Mesenchymal stem cell (in vitro differentiated cells and primary cell): ENCODE measurements at regions not wholly inside any gene's neighbourhood (a gene's known extent, or its start where the extent isn't known, plus 50 kb on each side); places are given as distances from the start of the nearest gene placed in this dataset.

ENCODE experiments used
- DNase-seq: peaks from one replicate; pipeline ENCODE4 v3.0.0-alpha.2; 2013
- H2AFZ ChIP-seq: one replicate; pipeline ENCODE4 v1.6.1; 2013; ENCODE audit warnings: low read depth, mild to moderate bottlenecking, control low read depth, inconsistent platforms, low read length, moderate library complexity
- H2AK5ac ChIP-seq: 2 replicates; pipeline ENCODE4 v1.6.1; 2013; ENCODE audit warnings: low read length, moderate library complexity, mild to moderate bottlenecking, inconsistent platforms; ENCODE audit not compliant: severe bottlenecking
- H2BK120ac ChIP-seq: one replicate; pipeline ENCODE4 v1.6.1; 2013; ENCODE audit warnings: low read depth, mild to moderate bottlenecking, inconsistent platforms, low read length, moderate library complexity
- H2BK12ac ChIP-seq, 2 experiments: one replicate each; pipeline ENCODE4 v1.6.1; 2013; ENCODE audit warnings: inconsistent platforms in 2 of 2, low read length in 2 of 2, mild to moderate bottlenecking in 2 of 2, moderate library complexity in 2 of 2, control low read depth in 1 of 2
- H2BK15ac ChIP-seq: one replicate; pipeline ENCODE4 v1.6.1; 2013; ENCODE audit warnings: mild to moderate bottlenecking, low read depth, inconsistent platforms; ENCODE audit not compliant: poor library complexity, severe bottlenecking
- H2BK5ac ChIP-seq: 2 replicates; pipeline ENCODE4 v1.6.1; 2013; ENCODE audit warnings: low read depth, mild to moderate bottlenecking, low read length, control low read depth, inconsistent platforms; ENCODE audit not compliant: poor library complexity, severe bottlenecking
- H3K14ac ChIP-seq, 2 experiments: one replicate each; pipeline ENCODE4 v1.6.1; 2013; ENCODE audit warnings: inconsistent platforms in 2 of 2, low read length in 2 of 2, control low read depth in 1 of 2, mild to moderate bottlenecking in 1 of 2, moderate library complexity in 1 of 2
- H3K18ac ChIP-seq, 2 experiments: one replicate each; pipeline ENCODE4 v1.6.1; 2013; ENCODE audit warnings: inconsistent platforms in 2 of 2, low read length in 2 of 2, control low read depth in 1 of 2, low read depth in 1 of 2, mild to moderate bottlenecking in 1 of 2
- H3K23ac ChIP-seq, 2 experiments: one replicate each; pipeline ENCODE4 v1.6.1; 2013; ENCODE audit warnings: inconsistent platforms in 2 of 2, low read length in 2 of 2, mild to moderate bottlenecking in 2 of 2, moderate library complexity in 2 of 2, control low read depth in 1 of 2
- H3K27ac ChIP-seq: 2 replicates; pipeline ENCODE4 v1.5.1; 2013; ENCODE audit warnings: mild to moderate bottlenecking, moderate library complexity, low read length, control low read depth, inconsistent platforms; ENCODE audit not compliant: poor library complexity, severe bottlenecking
- H3K27me3 ChIP-seq, 2 experiments: 2 replicates each; pipeline versions ENCODE4 v1.6.1 to v1.7.0; 2013; ENCODE audit warnings: low read length in 2 of 2, mild to moderate bottlenecking in 2 of 2, moderate library complexity in 2 of 2, control low read depth in 1 of 2, inconsistent platforms in 1 of 2; ENCODE audit not compliant: control insufficient read depth in 1 of 2, insufficient read depth in 1 of 2
- H3K36me3 ChIP-seq, 2 experiments: 2 replicates each; pipeline versions ENCODE4 v1.6.1 to v1.7.0; 2013; ENCODE audit warnings: low read length in 2 of 2, control low read depth in 1 of 2, inconsistent platforms in 1 of 2, low read depth in 1 of 2, mild to moderate bottlenecking in 1 of 2; ENCODE audit not compliant: insufficient read depth in 2 of 2, control insufficient read depth in 1 of 2
- H3K4ac ChIP-seq, 2 experiments: one replicate each; pipeline ENCODE4 v1.6.1; 2013; ENCODE audit warnings: inconsistent platforms in 2 of 2, low read length in 2 of 2, mild to moderate bottlenecking in 2 of 2, moderate library complexity in 2 of 2, control low read depth in 1 of 2, low read depth in 1 of 2
- H3K4me1 ChIP-seq: 2 replicates; pipeline ENCODE4 v1.6.1; 2013; ENCODE audit warnings: low read depth, low read length, control low read depth; ENCODE audit not compliant: control insufficient read depth, insufficient read depth
- H3K4me2 ChIP-seq: 2 replicates; pipeline ENCODE4 v1.6.1; 2013; ENCODE audit warnings: low read length, mild to moderate bottlenecking, inconsistent platforms; ENCODE audit not compliant: poor library complexity, severe bottlenecking
- H3K4me3 ChIP-seq, 2 experiments: 2 replicates each; pipeline versions ENCODE4 v1.5.1 to v1.7.0; 2013; ENCODE audit warnings: low read length in 2 of 2, mild to moderate bottlenecking in 2 of 2, control low read depth in 1 of 2, low read depth in 1 of 2; ENCODE audit not compliant: insufficient read depth in 1 of 2
- H3K79me1 ChIP-seq: replicated peaks from 2 replicates; pipeline ENCODE4 v1.6.1; 2013; ENCODE audit warnings: mild to moderate bottlenecking, control low read depth, low read length, inconsistent platforms; ENCODE audit not compliant: poor library complexity, severe bottlenecking
- H3K9ac ChIP-seq: 2 replicates; pipeline ENCODE4 v1.7.0; 2013; ENCODE audit warnings: mild to moderate bottlenecking, low read length, moderate library complexity
- H3K9me3 ChIP-seq: 2 replicates; pipeline ENCODE4 v1.7.0; 2013; ENCODE audit warnings: mild to moderate bottlenecking, low read length; ENCODE audit not compliant: control insufficient read depth
- H4K8ac ChIP-seq: one replicate; pipeline ENCODE4 v1.6.1; 2013; ENCODE audit warnings: inconsistent platforms, mild to moderate bottlenecking, low read length, moderate library complexity
- H4K91ac ChIP-seq: one replicate; pipeline ENCODE4 v1.6.1; 2013; ENCODE audit warnings: mild to moderate bottlenecking, low read length, inconsistent platforms
- WGBS: methylation state at CpG from one replicate; pipeline ENCODE4 v1.1.7; 2013; ENCODE audit warnings: mixed read lengths; 5-methylcytosine and 5-hydroxymethylcytosine counted together

GRCh38 chr13:97076898-97077297 lies 82.6 kb upstream of the OXGR1 start:
- Histone ChIP-seq H2BK120ac (no peak overlapping the region), H3K14ac (no peak overlapping the region), H2AK5ac (no peak overlapping the region), H3K4ac (no peak overlapping the region), H3K23ac (no peak overlapping the region), H3K27me3 (no peaks in the 10 kb centered on the region), H4K8ac (no peak overlapping the region), H2BK12ac (no peak overlapping the region), H2BK15ac (no peak overlapping the region), H3K4me1 (no peaks in the 10 kb centered on the region), H2BK5ac (no peak overlapping the region), H3K9ac (peak overlapping the region; percentile 57), H3K79me1 (no peaks in the 10 kb centered on the region), H3K9me3 (peaks cover 30% of the 10 kb centered on the region), H3K18ac (no peak overlapping the region), H4K91ac (no peak overlapping the region), H3K4me2 (no peak overlapping the region), H3K36me3 (no peaks in the 10 kb centered on the region), H2AFZ (no peak overlapping the region), H3K27ac (no peak overlapping the region), H3K4me3 (no peak overlapping the region)
- DNase-seq: peak; percentile 7
- WGBS: 95% methylated on average over 9 of the region's 9 CpGs

- Histone ChIP-seq H2AK5ac (no peak overlapping the region), H3K23ac (no peak overlapping the region), H3K9me3 (peaks cover 26% of the 10 kb centered on the region), H3K9ac (peak overlapping the region; percentile 57), H3K79me1 (no peaks in the 10 kb centered on the region), H3K27ac (no peak overlapping the region), H3K27me3 (no peaks in the 10 kb centered on the region), H3K4me3 (no peak overlapping the region), H2AFZ (no peak overlapping the region), H4K91ac (no peak overlapping the region), H4K8ac (no peak overlapping the region), H3K4ac (no peak overlapping the region), H3K36me3 (no peaks in the 10 kb centered on the region), H2BK5ac (no peak overlapping the region), H3K4me2 (no peak overlapping the region), H3K18ac (no peak overlapping the region), H2BK15ac (no peak overlapping the region), H2BK120ac (no peak overlapping the region), H3K14ac (no peak overlapping the region), H3K4me1 (no peaks in the 10 kb centered on the region), H2BK12ac (no peak overlapping the region)
- no peak for DNase-seq
- WGBS: no CpG with 5 or more reads among the region's 1 CpG
Measured at GRCh38 chr13:97077341-97077740, 83.1 kb upstream of the OXGR1 start.

GRCh38 chr13:97079726-97080125 lies 85.5 kb upstream of the OXGR1 start:
- no peak overlapping the region for H2BK15ac ChIP-seq
- H3K36me3 ChIP-seq: no peaks in the 10 kb centered on the region
- H3K4ac ChIP-seq: no peak overlapping the region
- no peak overlapping the region for H3K18ac ChIP-seq
- WGBS: no CpG with 5 or more reads among the region's 1 CpG
- no peak overlapping the region for H3K9ac ChIP-seq
- H4K91ac ChIP-seq: no peak overlapping the region
- H3K27ac ChIP-seq: no peak overlapping the region
- H2AFZ ChIP-seq: no peak overlapping the region
- no peak for DNase-seq
- no peak overlapping the region for H3K23ac ChIP-seq
- H3K4me1 ChIP-seq: no peaks in the 10 kb centered on the region
- H3K79me1 ChIP-seq: no peaks in the 10 kb centered on the region
- H3K27me3 ChIP-seq: no peaks in the 10 kb centered on the region
- no peak overlapping the region for H3K4me2 ChIP-seq
- H2AK5ac ChIP-seq: no peak overlapping the region
- H3K14ac ChIP-seq: no peak overlapping the region
- no peak overlapping the region for H3K4me3 ChIP-seq
- no peak overlapping the region for H2BK5ac ChIP-seq
- no peak overlapping the region for H2BK12ac ChIP-seq
- no peak overlapping the region for H4K8ac ChIP-seq
- H3K9me3 ChIP-seq: peaks cover 9% of the 10 kb centered on the region
- no peak overlapping the region for H2BK120ac ChIP-seq

GRCh38 chr13:97082461-97083207 lies 88.4 kb upstream of the OXGR1 start:
- H4K91ac ChIP-seq: no peak overlapping the region
- no peaks in the 10 kb centered on the region for H3K79me1 ChIP-seq
- H3K4ac ChIP-seq: no peak overlapping the region
- H2BK5ac ChIP-seq: no peak overlapping the region
- H2AFZ ChIP-seq: no peak overlapping the region
- no peak overlapping the region for H4K8ac ChIP-seq
- H3K9me3 ChIP-seq: peaks cover 3% of the 10 kb centered on the region
- no peak for DNase-seq
- no peak overlapping the region for H3K18ac ChIP-seq
- no peak overlapping the region for H3K9ac ChIP-seq
- no peaks in the 10 kb centered on the region for H3K36me3 ChIP-seq
- H3K4me1 ChIP-seq: no peaks in the 10 kb centered on the region
- H3K27ac ChIP-seq: no peak overlapping the region
- no peaks in the 10 kb centered on the region for H3K27me3 ChIP-seq
- WGBS: 87% methylated on average over 6 of the region's 6 CpGs
- no peak overlapping the region for H3K23ac ChIP-seq
- no peak overlapping the region for H2BK15ac ChIP-seq
- no peak overlapping the region for H2BK120ac ChIP-seq
- no peak overlapping the region for H3K14ac ChIP-seq
- H3K4me3 ChIP-seq: no peak overlapping the region
- no peak overlapping the region for H2AK5ac ChIP-seq
- H3K4me2 ChIP-seq: no peak overlapping the region
- no peak overlapping the region for H2BK12ac ChIP-seq
